Activated CD4-positive, alpha-beta T cell treated with anti-CD3 and anti-CD28 coated beads for 4 hours (primary cell): ENCODE measurements at regions not wholly inside any gene's neighbourhood (a gene's known extent, or its start where the extent isn't known, plus 50 kb on each side); places are given as distances from the start of the nearest gene placed in this dataset.
"Not testable (repeated sequence)": the region's sequence is repeated elsewhere in the genome, so short reads cannot be mapped to it uniquely, and the experiment has no call there.

Source experiments
- DNase-seq, 2 donors: peaks; one replicate each; pipeline ENCODE4 v3.0.0-alpha.2; 2020

DNA sequence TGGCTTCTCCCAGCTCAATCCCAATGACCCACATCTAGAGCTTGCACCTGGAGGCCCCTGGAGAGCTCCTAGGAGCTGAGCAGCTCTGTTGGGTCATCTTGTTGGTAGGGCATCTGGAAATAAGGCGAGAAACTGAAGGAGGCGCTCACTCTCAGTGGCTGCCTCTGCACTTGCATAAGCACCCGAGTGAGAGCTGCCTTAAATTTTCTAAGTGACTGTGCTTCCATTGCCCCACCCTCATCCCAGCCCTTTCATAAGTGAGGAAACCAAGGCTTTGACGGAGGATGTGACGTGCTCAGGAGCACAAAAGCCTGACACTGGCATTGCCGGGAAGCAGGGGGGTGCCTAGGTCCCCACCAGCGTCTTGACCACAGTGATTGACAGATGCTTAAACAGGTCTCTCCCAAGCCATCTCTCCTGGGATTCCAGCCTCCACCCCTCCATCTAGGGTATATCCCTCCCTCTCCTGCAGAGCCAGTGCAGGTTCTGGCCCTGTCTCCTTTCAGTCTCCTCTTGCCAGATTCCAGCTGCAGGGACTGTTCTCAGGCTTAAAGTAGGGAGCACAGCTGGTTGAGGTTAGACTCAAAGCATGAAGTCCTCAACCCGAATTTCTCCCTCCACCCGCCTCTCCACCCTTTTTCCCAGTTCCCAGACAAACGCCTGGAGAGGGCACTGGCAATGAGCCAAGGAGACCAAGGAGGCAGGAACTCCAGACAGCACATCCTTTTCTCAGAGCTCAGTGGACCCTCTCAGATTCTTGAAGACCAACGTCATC lies 113.7 kb downstream of the IRX5 start:
- DNase-seq, result no peak

DNA sequence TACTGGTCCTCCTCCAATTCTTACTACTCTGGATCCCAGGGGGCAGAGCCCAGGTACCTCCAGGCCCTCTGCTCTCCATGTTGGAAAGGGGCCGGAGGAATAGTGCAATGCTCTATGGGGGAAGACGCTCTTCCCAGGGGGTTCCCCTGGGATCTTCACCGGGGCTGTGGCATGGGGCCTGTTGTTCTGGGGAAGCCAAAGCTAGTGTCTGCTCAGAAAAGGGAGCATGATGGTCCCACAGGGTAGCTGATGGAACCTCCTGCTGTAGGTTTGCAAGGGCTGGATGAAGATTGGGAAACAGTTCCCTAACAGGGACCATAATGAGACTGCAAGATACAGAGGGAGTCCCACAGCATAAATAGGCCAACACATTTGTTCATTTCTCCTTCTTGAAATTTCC lies 114.7 kb downstream of the IRX5 start:
- no peak for DNase-seq

DNA sequence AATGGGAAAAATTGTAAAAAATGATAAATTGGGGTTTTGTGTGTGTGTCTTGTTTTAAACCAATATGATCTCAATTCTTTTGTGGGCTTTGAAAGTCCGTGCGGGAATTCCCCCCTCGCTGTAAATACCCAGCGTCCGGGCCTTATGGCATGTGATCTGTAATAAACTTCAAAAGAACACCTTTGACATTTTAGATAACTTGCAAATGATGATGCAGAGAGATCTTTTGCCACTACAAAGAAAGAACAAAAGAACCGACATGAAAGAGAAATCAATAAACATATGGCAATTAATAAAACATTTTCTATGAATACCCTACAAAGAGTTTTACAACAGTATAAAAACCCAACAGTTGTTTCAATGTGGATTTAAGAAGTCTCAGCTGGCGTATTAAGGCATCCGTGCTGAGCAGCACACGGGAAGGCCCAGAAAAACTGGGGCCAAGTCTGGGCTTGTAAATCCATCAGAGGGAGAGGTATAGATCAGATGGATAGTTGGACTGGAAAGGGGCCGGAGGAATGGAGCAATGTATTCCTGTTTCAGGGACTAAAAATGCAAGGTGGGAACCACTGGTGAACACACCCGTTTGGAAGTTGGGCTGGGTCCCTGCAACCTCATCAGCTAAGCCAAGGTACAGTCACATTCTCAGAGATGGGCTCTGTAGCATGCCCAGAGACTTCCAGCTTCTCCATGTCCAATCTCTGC lies 115.2 kb downstream of the IRX5 start:
- DNase-seq, result no peak

DNA sequence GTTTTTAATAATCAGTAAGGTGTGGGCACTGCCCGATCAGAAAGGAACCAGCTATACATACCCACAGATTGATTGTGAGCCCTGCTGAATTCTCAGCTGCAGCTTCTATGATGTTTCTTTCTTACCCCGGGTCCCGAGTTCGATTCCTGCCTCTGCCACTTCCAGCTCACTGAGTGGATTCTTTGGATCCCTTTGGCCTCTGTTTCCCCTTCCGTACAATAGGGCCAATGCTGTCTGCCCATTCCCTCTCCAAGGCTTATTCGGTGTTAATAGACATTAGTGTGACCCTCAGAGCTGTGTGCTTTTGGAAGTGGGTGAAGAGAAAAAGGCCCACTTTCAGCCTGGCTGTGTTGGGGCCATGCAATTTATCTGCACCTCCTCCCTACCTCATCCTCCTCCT lies 115.8 kb downstream of the IRX5 start:
- no peak for DNase-seq

DNA sequence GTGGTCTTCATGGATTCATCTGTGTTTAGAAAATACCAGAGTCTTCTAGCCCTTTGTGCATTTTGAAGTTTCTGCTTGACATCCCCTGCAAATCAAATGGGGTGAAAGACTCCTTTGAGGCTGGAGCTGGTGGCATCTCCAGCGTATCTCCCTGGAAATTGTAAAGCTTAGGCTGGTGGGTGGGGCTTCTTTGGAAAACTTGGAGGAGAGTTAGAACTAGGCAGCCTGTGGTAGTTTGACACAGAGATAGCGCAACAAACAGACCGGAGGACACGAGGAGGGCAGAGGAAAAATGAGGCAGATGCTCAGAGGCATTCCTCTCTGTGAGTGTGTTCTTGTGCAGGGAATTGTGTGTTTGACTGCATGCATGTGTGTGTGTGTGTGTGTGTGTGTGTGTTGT lies 116.3 kb downstream of the IRX5 start:
- no peak for DNase-seq

DNA sequence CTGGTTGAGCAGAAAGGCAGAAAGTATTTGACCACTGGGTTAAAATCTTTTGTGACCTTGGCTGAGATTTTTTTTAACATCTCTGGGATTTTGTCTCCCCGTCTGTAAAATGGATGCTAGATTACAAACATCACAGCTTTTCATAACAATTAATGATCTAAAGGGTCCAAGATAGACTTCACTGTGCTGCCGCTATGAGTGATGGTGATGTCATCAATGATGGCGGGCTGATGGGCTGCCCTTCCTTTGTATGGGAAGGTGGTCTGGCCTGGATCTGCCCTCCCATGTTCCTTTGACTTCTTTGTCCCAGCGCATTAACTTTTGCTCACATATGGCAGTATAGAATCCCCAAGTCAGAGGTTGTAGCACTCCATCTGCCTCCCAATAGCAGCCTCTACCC lies 116.7 kb downstream of the IRX5 start:
- DNase-seq, result no peak

DNA sequence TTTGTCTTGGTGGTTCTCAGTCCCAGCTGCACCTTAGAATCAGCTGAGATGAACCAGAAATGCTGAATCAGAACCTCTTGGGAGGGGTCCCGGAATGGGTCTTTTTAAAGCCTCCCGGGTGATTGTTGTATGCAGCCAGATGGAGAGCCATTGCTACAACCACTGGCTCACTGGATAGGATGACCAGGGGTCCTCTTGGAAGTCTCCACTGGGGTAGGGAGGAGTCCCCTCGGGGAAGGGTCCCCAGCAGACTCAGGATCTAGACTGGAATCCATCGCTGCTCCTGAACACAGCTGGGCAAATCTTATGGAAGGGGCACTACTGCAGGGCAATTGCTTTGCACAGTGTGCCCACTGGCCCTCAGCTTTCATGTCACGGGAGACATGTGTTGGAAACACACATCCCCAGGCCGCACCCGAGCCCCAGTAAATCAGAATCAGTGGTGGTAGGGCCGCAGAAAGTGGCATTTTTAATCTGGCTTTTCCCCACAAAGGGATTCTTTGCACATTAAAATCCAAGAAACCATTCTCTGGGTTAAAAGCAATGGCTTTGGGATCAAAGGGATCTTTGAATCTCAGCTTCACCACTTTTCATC lies 117.3 kb downstream of the IRX5 start:
- no peak for DNase-seq

DNA sequence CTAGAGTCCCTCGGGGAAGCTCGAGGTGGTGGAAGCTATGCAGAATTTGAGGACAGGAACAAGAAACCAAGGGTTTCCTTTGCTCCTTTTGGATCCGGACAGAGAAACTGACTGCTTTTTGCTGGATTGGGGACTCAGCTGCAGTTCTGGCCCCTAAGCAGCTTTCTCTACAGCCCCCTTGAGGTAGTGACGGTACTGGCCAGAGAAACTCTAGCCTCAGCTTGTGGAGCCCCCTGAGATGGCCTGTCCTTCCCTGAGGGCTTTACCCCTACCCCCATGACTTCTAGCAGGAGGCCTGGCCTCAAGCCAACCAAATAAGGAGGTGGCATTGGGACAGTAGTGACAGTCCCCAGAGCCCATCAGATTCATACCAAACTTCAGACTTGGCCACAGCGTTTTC lies 118.1 kb downstream of the IRX5 start:
- DNase-seq, result no peak

DNA sequence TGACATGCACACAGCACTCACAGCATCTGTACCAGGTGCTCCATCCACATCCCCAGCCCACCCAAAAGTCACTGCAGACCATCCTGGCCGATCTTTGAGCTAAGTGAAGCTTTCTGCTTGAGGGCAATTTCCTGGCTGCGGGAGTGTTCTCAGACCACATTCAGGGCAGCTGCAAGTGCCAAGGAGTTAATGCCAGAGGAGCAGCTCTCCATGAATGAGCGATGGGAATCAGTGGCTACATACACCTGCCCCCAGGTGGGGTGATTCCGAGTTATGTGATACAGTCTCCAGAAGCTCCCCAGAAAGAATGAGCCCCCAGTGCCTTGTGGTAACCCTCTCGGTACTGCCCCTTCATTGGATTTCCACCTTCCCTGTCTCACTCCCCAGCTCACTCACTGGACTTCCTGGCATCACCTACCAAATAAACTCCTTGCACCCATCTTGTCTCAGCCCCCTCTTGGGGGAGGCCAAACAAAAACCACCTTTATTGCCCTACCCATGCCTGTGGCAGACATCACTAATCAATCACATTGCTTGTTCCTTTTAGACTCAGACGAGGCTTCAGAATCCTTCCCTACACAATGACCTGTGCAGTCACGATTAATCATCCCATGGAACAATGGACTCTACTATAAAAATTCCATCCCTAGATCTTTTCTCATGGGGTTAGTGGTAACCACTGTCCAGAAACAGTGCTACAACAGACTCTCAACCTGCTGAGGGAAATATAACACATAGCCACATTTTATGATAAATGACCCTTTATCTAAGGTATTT lies 121.1 kb downstream of the IRX5 start:
- DNase-seq, result no peak

DNA sequence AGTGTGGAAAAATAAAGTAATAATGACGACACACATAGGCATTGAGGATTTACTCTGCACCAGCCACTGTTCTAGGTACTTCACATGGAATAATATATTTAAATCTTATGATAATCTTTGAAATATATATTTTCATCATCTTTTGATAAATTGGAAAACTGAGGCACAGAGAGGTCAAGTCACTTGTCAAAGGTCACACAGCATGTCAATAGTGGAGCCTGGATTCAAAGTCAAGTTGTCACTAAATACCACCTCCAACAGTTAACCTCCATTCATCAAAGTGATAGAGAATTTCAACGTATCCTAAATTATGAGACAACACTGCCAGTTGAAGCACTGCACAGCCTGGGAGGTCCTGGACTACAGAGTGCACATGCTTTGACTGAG lies 121.7 kb downstream of the IRX5 start:
- no peak for DNase-seq

DNA sequence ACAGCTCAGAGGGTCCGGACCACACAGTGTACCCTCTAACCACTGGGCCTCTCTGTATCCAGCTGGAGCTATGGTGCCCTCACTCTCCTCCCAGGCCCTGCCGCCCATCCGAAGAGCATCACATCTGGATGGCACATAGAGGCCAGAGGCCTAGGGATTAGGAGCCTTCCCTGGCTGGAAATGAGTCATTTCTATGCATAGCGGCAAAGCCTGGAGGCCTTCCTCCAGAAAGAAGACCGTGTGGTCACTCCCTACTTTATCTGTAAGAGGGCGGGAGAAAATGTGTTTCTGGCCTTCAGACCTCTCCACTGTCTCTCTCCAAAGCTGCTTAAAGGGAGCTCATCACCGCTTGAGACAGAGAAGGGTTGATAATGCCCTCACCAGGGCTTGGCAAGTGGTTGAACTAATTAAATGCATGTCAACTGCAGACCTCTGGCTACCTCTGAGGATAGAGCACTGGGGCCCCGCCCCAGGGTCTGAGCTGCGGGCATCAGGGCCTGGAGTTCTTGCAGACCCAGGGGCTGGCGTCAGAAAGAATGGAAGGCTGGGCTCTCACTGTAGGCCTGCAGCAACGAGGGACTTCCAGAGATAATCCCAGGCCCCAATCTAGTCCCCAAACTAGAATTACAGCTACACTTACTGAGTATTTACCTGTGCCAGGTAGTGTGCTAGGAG lies 122.2 kb downstream of the IRX5 start:
- DNase-seq, result no peak

DNA sequence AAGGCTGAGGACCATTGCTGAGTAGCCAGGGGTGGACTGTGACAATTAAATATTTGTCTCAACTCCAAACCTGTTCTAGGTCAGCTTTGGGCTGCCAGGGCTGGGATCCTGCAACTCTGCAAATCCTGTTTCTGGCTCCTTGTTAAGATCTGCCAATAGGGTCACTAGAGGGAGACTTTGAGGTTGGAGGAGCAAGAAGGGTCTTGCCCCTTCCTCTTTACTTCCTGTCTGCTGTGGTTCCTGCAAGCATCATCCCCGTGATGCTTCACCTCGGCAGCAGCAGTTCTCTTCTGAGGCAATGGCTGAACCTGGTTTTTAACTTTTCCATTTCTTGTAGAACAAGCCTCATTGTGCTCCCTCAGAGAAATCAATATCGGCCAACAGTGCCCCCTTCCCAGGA lies 124.6 kb downstream of the IRX5 start:
- no peak for DNase-seq

DNA sequence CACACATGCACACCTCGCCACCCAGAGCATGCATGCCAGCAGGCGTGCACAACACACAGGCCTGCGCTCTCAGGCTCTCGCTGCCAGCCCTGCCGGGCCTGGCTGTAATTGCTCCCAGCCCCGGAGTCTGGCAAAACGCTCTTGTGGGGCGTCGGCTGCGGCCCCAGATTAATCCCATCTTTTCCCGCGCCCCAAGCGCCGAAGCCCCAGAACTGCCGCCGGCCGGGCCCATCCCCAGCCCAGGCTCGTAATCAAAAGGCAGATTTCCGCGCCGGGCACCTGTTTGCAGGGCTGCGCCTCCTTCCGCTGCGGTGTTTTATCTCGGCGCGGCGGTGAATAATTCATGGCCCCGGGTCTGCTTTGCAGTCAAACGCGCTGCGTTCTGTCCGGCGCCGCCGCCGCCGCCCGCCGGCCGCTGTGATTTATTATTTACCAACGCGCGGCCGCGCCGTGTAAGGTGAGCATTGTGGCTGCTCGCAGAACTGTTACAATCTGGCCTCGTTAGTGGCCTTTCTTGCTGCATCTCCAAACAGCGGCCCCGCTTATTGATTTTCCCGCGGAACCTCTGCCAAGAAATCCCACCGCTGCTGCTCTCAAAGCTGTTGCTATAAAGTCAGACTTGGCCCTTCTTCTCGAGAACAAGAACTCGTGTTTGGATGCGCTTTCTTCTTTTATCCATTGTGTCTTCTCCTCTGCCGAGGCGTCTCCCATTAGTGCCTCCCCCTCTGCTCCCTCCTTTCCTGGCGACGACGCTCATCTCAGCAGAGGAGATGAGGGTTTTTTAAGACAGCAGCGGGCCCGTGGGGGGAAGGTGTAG lies 126.1 kb downstream of the IRX5 start:
- DNase-seq, result no peak

DNA sequence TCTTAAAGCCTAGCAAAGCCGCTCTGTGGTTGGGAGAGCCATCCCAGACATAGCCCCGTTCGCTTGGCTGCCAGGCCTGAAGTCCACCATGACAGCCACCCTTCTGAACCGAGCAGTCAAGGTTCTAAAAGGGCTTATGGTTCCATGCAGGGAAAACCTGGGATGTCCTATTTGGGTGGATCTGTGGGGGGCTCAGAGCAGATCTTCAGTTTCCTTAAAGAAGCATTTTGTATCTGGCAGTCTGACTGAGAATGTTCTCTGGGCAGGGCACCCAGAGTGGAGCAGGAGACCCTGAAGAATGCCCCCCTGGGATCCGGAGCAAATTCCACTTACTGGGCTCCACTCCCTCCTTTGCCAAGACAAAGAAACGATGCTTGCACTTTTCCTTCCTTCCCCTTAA lies 127.2 kb downstream of the IRX5 start:
- no peak for DNase-seq

DNA sequence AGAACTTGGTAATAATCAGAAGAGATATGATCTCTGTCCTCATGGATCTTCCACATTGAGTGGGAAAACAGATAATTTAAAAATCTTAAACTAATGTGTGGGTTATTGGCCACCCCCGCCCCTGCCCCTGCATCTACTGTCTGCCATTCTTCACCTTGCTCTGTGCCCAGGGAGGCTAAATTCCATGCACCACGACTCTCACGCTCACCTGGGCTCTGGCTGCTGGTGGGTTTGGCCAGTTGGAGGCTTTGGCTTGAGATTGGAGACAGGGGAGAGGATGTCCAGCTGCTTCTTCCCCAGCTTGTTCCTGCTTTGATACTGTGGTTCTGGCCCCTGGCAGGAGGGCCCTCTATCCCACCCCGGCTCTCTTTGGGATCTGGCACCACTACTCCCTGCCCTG lies 127.9 kb downstream of the IRX5 start:
- no peak for DNase-seq

DNA sequence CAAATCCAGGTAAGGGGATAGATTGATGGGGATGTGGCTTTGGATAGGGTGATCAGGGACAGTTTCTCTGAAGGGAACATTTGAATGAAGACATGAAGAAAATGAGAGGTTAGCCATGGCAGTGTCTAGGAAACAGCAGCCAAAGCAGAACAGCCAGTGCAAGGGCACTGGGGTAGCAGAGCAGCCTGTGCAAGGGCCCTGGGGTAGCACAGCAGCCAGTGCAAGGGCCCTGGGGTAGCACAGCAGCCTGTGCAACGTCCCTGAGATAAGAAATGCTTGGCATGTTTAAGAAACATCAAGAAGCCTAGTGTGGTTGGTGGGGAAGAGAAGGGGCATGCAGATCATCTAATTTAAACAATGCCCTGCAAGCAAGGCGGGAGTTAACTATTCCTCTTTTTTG lies 128.5 kb downstream of the IRX5 start:
- no peak for DNase-seq

DNA sequence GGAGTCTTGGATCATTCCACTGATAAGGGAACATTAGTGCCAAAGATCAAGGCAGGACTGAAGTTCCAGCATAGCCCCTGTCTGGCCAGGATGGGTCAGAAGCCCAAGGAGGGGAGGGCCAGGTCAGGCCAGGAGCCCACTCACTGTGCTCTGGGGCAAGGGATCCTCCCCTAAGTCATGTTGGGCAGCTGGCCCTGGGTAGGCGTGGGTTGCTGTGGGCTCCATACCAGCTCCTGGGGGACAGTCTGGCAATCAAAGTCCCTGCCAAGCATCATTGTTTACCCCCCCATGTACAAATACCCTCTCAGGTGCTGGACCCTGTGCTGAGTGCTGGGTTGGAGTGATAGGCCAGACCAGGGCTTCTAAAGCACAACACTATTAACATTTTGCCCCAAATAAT lies 130.5 kb downstream of the IRX5 start:
- DNase-seq, result no peak

DNA sequence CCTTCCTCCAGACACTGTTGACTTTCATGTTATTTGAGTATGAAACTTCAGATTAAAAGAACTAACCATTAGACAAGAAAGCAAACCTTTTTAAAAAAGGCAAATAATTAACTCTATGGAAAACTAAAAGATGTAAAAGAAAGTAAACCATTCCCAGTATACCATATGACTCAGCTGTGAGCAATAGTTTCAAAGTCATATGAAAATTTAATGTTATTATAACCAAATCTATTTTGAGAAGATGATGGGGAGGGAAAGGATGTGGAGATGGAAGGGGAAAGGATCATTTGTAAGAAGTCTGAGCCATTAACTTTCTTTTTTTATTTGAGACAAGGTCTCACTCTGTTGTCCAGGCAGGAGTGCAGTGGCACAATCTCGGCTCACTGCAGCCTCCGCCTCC lies 131.8 kb downstream of the IRX5 start:
- DNase-seq, result no peak

DNA sequence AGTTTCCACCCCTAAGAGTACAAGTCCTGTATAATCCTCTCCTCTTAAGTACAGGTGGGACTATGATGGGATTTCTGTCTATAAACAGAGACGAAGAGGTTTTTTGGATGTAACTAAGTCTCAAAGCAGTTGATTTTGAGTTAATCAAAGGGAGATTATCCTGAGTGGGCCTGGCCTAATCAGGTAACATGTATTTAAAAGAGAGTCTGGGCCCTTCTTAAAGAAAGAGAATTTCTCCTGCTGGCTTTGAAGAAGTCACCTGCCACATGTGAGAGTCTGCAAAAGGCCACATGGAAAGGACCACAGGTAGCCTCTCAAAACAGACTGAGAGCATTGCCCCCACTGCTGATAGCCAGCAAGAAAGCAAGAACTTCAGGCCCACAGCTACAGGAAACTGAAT lies 142.3 kb downstream of the IRX5 start:
- DNase-seq, result no peak

DNA sequence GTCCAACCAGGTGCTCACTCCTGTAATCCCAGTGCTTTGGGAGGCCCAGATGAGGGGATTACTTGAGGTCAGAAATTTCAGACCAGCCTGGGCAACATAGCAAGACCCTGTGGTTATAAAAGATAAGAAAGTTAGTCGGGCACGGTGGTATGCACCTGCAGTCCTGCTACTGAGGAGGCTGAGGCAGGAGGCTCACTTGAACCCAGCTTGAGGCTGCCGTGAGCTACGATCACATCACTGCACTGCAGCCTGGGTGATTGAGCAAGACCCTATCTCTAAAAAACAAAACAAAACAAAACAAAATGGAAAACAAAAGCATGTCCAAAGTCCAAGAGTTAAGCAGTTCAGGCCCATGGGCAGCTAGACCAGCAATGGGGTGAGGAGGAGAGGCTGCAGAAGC lies 143.2 kb downstream of the IRX5 start:
- no peak for DNase-seq

DNA sequence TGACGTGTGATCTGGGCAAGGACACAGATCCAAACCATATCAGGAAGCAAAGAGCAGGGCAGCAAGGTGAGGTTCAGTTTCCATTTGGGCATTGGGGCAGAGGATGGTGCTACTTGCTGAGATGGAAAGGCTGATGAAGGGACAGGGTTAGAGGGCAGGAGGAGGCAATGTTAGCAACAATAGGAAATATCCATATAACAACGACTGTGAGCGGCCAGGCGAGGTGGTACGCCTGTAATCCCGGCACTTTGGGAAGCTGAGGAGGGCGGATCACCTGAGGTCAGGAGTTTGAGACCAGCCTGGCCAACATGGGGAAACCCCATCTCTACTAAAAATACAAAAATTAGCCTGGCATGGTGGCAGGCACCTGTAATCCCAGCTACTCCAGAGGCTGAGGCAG lies 144.5 kb downstream of the IRX5 start:
- DNase-seq, result not testable (repeated sequence)

DNA sequence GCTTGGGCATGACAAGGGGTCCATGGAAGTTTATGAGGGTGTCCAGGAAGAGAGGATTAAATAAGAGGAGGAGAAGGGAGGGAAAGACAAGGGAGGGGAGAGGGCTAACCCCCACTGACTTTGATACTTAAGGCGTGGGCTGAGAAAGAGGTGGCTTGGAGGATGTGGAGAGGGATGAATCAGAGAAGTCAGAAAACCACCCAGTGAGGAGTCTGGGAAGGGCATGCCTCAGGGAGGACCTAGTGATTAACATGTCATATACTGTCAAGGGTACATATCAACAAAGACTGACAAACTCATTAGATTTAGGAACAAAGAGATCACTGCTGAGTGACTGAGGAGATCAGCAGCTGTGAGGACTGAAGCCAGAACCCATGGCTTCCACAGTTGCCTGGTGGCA lies 145.4 kb downstream of the IRX5 start:
- no peak for DNase-seq
